Esophagus muscularis mucosa (tissue), 4 donors: ENCODE measurements at regions not wholly inside any gene's neighbourhood (a gene's known extent, or its start where the extent isn't known, plus 50 kb on each side); places are given as distances from the start of the nearest gene placed in this dataset.

Experiments
- DNase-seq: peaks from one replicate; pipeline ENCODE4 v3.0.0-alpha.2; 2017; ENCODE audit errors: extremely low spot score
- H3K27ac ChIP-seq, 4 donors: fragments of 200-600 bp; sonication (generic); replicated peaks in 1 of 4; 1 replicate in 3 of 4; 2 replicates in 1 of 4; pipeline ENCODE4 v1.5.1; 2016 to 2019; ENCODE audit warnings: mild to moderate bottlenecking in 1 of 4
- H3K27me3 ChIP-seq, 4 donors: fragments of 200-600 bp; sonication (generic); one replicate each; pipeline versions ENCODE4 v1.5.1 to v1.6.0; 2016 to 2019
- H3K36me3 ChIP-seq, 4 donors: fragments of 200-600 bp; sonication (generic); one replicate each; pipeline ENCODE4 v1.5.1; 2016 to 2019
- H3K4me1 ChIP-seq, 4 donors: fragments of 200-600 bp; sonication (generic); one replicate each; pipeline ENCODE4 v1.5.1; 2016 to 2019
- H3K4me3 ChIP-seq, 4 donors: fragments of 200-600 bp; sonication (generic); 1 replicate in 2 of 4; 2 replicates in 2 of 4; pipeline ENCODE4 v1.5.1; 2016 to 2019; ENCODE audit warnings: mild to moderate bottlenecking in 4 of 4, moderate library complexity in 1 of 4
- H3K9me3 ChIP-seq, 4 donors: fragments of 200-600 bp; sonication (generic); 1 replicate in 3 of 4; 2 replicates in 1 of 4; pipeline ENCODE4 v1.5.1; 2016 to 2019
- CTCF ChIP-seq, 3 experiments: fragments of 200-600 bp in 2 of 3; fragments of 450-650 bp in 1 of 3; sonication (generic) in 2 of 3; IDR thresholded peaks; one replicate each; pipeline ENCODE4 v1.5.1; 2017 to 2019; ENCODE audit warnings: antibody characterized with exemption in 3 of 3, mild to moderate bottlenecking in 2 of 3, moderate library complexity in 1 of 3
- EP300 ChIP-seq: sonication (generic); formaldehyde crosslinking; IDR thresholded peaks from one replicate; pipeline ENCODE4 v1.6.1; 2017; ENCODE audit warnings: antibody characterized with exemption
- POLR2A ChIP-seq: fragments of 450-650 bp; IDR thresholded peaks from one replicate; pipeline ENCODE4 v1.6.1; 2017; ENCODE audit warnings: antibody characterized with exemption, moderate library complexity, mild to moderate bottlenecking, low read depth
- POLR2AphosphoS5 ChIP-seq, 2 donors: sonication (generic); formaldehyde crosslinking; IDR thresholded peaks; one replicate each; pipeline ENCODE4 v1.6.1; 2017; ENCODE audit warnings: antibody characterized with exemption in 2 of 2
- WGBS: methylation state at CpG from one replicate; pipeline ENCODE4 v1.1.5; 2018; 5-methylcytosine and 5-hydroxymethylcytosine counted together
- intact Hi-C: fragments of 100-400 bp; cut with DNase I; formaldehyde crosslinking; loops from one replicate; pipeline ENCODE4 v1.15.1; 2023

- Histone ChIP-seq H3K27ac (no peak overlapping the region), H3K36me3 (no peaks in the 10 kb centered on the region), H3K4me3 (no peak overlapping the region), H3K27me3 (no peaks in the 10 kb centered on the region), H3K9me3 (no peaks in the 10 kb centered on the region), H3K4me1 (no peaks in the 10 kb centered on the region)
- 100% methylated on average over 2 of the region's 2 CpGs for WGBS
- DNase-seq, result no peak
- intact Hi-C loops, result no loop called here
- TF ChIP-seq POLR2A, result no peak
- no peak for TF ChIP-seq POLR2AphosphoS5 (IDR thresholded peaks at IDR 0.05)
- TF ChIP-seq CTCF (IDR thresholded peaks at IDR 0.05), result no peak
- TF ChIP-seq EP300, result no peak
These were observed 602.6 kb downstream of the EPM2A start for GRCh38 chr6:145132709-145133108.

- H3K27me3 ChIP-seq, result no peaks in the 10 kb centered on the region
- 79% methylated on average over 6 of the region's 6 CpGs for WGBS
- DNase-seq, result no peak
- intact Hi-C loops, result no loop called here
- no peaks in the 10 kb centered on the region for H3K4me1 ChIP-seq
- TF ChIP-seq POLR2A (no peak), EP300 (no peak), CTCF (IDR thresholded peaks at IDR 0.05) (no peak), POLR2AphosphoS5 (IDR thresholded peaks at IDR 0.05) (no peak)
- H3K27ac ChIP-seq, result no peak overlapping the region
- no peak overlapping the region for H3K4me3 ChIP-seq
- no peaks in the 10 kb centered on the region for H3K9me3 ChIP-seq
- H3K36me3 ChIP-seq, result no peaks in the 10 kb centered on the region
These were observed 599.6 kb downstream of the EPM2A start for GRCh38 chr6:145135702-145136101.

- Histone ChIP-seq H3K27me3 (no peaks in the 10 kb centered on the region), H3K4me1 (no peaks in the 10 kb centered on the region), H3K9me3 (no peaks in the 10 kb centered on the region), H3K4me3 (no peak overlapping the region), H3K36me3 (no peaks in the 10 kb centered on the region), H3K27ac (no peak overlapping the region)
- intact Hi-C loops, result no loop called here
- no peak for DNase-seq
- 70% methylated on average over 1 of the region's 1 CpG for WGBS
- TF ChIP-seq POLR2AphosphoS5 (IDR thresholded peaks at IDR 0.05), result no peak
- TF ChIP-seq POLR2A, result no peak
- no peak for TF ChIP-seq CTCF (IDR thresholded peaks at IDR 0.05)
These were observed 597.9 kb downstream of the EPM2A start for GRCh38 chr6:145137425-145137824.

- Histone ChIP-seq H3K27ac (no peak overlapping the region), H3K27me3 (no peaks in the 10 kb centered on the region), H3K4me3 (no peak overlapping the region), H3K4me1 (no peaks in the 10 kb centered on the region), H3K9me3 (no peaks in the 10 kb centered on the region), H3K36me3 (no peaks in the 10 kb centered on the region)
- intact Hi-C loops, result no loop called here
- no peak for DNase-seq
- TF ChIP-seq CTCF (IDR thresholded peaks at IDR 0.05), result no peak
- no peak for TF ChIP-seq EP300
- no peak for TF ChIP-seq POLR2AphosphoS5 (IDR thresholded peaks at IDR 0.05)
- no peak for TF ChIP-seq POLR2A
These were observed 596.7 kb downstream of the EPM2A start for GRCh38 chr6:145138469-145139139.
